ENCODE measurements at regions not wholly inside any gene's neighbourhood (a gene's known extent, or its start where the extent isn't known, plus 50 kb on each side); places are given as distances from the start of the nearest gene placed in this dataset.

- Histone ChIP-seq H3K4me3 (no peak overlapping the region), H3K27ac (no peak overlapping the region), H3K27me3 (no peaks in the 10 kb centered on the region), H3K36me3 (no peaks in the 10 kb centered on the region), H3K9me3 (no peaks in the 10 kb centered on the region), H3K4me1 (no peaks in the 10 kb centered on the region)
- WGBS, 2 donors: 72 to 80% methylated on average over 3 of the region's 3 CpGs
- TF ChIP-seq, protein P1, sequence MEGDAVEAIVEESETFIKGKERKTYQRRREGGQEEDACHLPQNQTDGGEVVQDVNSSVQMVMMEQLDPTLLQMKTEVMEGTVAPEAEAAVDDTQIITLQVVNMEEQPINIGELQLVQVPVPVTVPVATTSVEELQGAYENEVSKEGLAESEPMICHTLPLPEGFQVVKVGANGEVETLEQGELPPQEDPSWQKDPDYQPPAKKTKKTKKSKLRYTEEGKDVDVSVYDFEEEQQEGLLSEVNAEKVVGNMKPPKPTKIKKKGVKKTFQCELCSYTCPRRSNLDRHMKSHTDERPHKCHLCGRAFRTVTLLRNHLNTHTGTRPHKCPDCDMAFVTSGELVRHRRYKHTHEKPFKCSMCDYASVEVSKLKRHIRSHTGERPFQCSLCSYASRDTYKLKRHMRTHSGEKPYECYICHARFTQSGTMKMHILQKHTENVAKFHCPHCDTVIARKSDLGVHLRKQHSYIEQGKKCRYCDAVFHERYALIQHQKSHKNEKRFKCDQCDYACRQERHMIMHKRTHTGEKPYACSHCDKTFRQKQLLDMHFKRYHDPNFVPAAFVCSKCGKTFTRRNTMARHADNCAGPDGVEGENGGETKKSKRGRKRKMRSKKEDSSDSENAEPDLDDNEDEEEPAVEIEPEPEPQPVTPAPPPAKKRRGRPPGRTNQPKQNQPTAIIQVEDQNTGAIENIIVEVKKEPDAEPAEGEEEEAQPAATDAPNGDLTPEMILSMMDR (IDR thresholded peaks at IDR 0.05): no peak
- TF ChIP-seq POLR2AphosphoS5 (IDR thresholded peaks at IDR 0.05) (no peak), EP300 (IDR thresholded peaks at IDR 0.05) (no peak), POLR2A (IDR thresholded peaks at IDR 0.05) (no peak)
- DNase-seq: no peak
- intact Hi-C loops (cut with DNase I): no loop called here
Observed at GRCh38 chr12:17361224-17361623, 728.8 kb downstream of the RERGL start.

GRCh38 chr12:17358835-17359234, 731.2 kb downstream of the RERGL start:
- Histone ChIP-seq H3K4me3 (no peak overlapping the region), H3K4me1 (no peaks in the 10 kb centered on the region), H3K36me3 (no peaks in the 10 kb centered on the region), H3K27me3 (no peaks in the 10 kb centered on the region), H3K27ac (no peak overlapping the region), H3K9me3 (no peaks in the 10 kb centered on the region)
- 28 to 43% methylated on average over 3 of the region's 3 CpGs for WGBS, 2 donors
- no peak for DNase-seq
- intact Hi-C loops (cut with DNase I): no loop called here
- no peak for TF ChIP-seq POLR2A (IDR thresholded peaks at IDR 0.05)
- TF ChIP-seq, protein P1 (IDR thresholded peaks at IDR 0.05): no peak
- TF ChIP-seq POLR2AphosphoS5 (IDR thresholded peaks at IDR 0.05): no peak
- TF ChIP-seq EP300 (IDR thresholded peaks at IDR 0.05): no peak

DNA sequence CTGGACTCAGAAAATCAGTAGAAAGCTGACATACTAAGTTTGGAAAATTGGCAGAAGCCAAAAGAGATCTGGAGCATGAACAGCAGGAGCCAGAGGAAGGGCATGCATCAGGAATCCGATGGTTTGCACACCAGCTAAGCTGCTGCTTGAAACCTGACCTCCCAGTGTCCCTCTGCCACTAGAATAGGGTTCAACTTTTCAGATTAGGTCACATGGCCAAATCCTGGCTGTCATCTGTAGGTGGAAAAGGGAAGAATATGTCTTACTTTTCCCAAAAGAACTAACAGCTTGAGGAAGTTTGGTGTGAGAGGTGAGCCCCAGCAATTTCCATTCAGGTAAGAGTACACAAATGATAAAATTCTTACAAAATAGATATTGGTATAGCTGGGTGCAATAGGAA, 732.6 kb downstream of the RERGL start:
- no peaks in the 10 kb centered on the region for H3K27me3 ChIP-seq
- no peak overlapping the region for H3K27ac ChIP-seq
- no peaks in the 10 kb centered on the region for H3K9me3 ChIP-seq
- no peak overlapping the region for H3K4me3 ChIP-seq
- no peak for TF ChIP-seq POLR2A (IDR thresholded peaks at IDR 0.05)
- no peak for TF ChIP-seq EP300 (IDR thresholded peaks at IDR 0.05)
- no peak for TF ChIP-seq POLR2AphosphoS5 (IDR thresholded peaks at IDR 0.05)
- TF ChIP-seq, protein P1 (IDR thresholded peaks at IDR 0.05): no peak
- DNase-seq: no peak
- no peaks in the 10 kb centered on the region for H3K36me3 ChIP-seq
- intact Hi-C loops (cut with DNase I): no loop called here
- WGBS, 2 donors: 64 to 70% methylated on average over 1 of the region's 1 CpG
- no peaks in the 10 kb centered on the region for H3K4me1 ChIP-seq

DNA sequence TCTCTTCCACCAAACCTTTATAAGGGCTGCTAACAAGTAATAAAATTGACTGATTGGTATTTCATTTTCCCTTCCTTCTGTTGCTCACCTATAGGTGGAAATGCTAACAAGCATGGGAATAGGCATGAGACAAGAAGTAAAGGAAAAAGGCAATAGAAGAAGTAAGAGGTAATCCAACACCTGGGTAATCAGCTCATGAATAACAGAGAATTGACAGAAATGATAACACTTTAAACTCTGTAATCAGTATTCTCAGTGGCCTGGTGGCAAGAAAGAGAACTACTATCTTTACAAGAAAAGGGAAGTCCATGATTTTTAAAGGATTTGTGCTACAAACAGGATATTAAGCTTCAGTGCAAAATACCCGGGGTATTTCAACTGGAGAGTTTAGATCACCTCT, 737.8 kb downstream of the RERGL start:
- DNase-seq: no peak
- TF ChIP-seq POLR2AphosphoS5 (IDR thresholded peaks at IDR 0.05): no peak
- no peak for TF ChIP-seq EP300 (IDR thresholded peaks at IDR 0.05)
- TF ChIP-seq, protein P1 (IDR thresholded peaks at IDR 0.05): no peak
- no peak for TF ChIP-seq POLR2A (IDR thresholded peaks at IDR 0.05)
- no peak overlapping the region for H3K27ac ChIP-seq
- WGBS, 2 donors: 62 to 72% methylated on average over 1 of the region's 1 CpG
- no peaks in the 10 kb centered on the region for H3K27me3 ChIP-seq
- no peaks in the 10 kb centered on the region for H3K9me3 ChIP-seq
- H3K36me3 ChIP-seq: no peaks in the 10 kb centered on the region
- intact Hi-C loops (cut with DNase I): no loop called here
- no peaks in the 10 kb centered on the region for H3K4me1 ChIP-seq
- H3K4me3 ChIP-seq: no peak overlapping the region

- H3K9me3 ChIP-seq: no peaks in the 10 kb centered on the region
- TF ChIP-seq POLR2AphosphoS5 (IDR thresholded peaks at IDR 0.05) (no peak), EP300 (IDR thresholded peaks at IDR 0.05) (no peak), POLR2A (IDR thresholded peaks at IDR 0.05) (no peak)
- TF ChIP-seq, protein P1 (IDR thresholded peaks at IDR 0.05): no peak
- DNase-seq: no peak
- H3K4me3 ChIP-seq: no peak overlapping the region
- H3K36me3 ChIP-seq: no peaks in the 10 kb centered on the region
- H3K27ac ChIP-seq: no peak overlapping the region
- no peaks in the 10 kb centered on the region for H3K27me3 ChIP-seq
- intact Hi-C loops (cut with DNase I): no loop called here
- no peaks in the 10 kb centered on the region for H3K4me1 ChIP-seq
Observed at GRCh38 chr12:17348311-17348710, 741.7 kb downstream of the RERGL start.
